IgD-negative memory B cell (primary cell): ENCODE measurements at regions not wholly inside any gene's neighbourhood (a gene's known extent, or its start where the extent isn't known, plus 50 kb on each side); places are given as distances from the start of the nearest gene placed in this dataset.

Source experiments
- H3K27ac Mint-ChIP-seq, 3 donors: one replicate each; pipeline ENCODE4 v1.8.0; 2020 to 2022; ENCODE audit warnings: mild to moderate bottlenecking in 3 of 3, mixed read lengths in 3 of 3, moderate library complexity in 1 of 3
- H3K27me3 Mint-ChIP-seq: one replicate; pipeline ENCODE4 v1.8.0; 2021; ENCODE audit warnings: mixed read lengths
- H3K36me3 Mint-ChIP-seq: one replicate; pipeline ENCODE4 v1.8.0; 2020; ENCODE audit warnings: mild to moderate bottlenecking, mixed read lengths
- H3K4me1 Mint-ChIP-seq, 3 donors: one replicate each; pipeline ENCODE4 v1.8.0; 2020 to 2022; ENCODE audit warnings: mixed read lengths in 3 of 3, mild to moderate bottlenecking in 1 of 3
- H3K4me3 Mint-ChIP-seq, 4 donors: one replicate each; pipeline ENCODE4 v1.8.0; 2020 to 2022; ENCODE audit warnings: mild to moderate bottlenecking in 4 of 4, mixed read lengths in 4 of 4, moderate library complexity in 3 of 4
- H3K9me3 Mint-ChIP-seq, 3 donors: one replicate each; pipeline ENCODE4 v1.8.0; 2020 to 2021; ENCODE audit warnings: mixed read lengths in 3 of 3, mild to moderate bottlenecking in 1 of 3

DNA sequence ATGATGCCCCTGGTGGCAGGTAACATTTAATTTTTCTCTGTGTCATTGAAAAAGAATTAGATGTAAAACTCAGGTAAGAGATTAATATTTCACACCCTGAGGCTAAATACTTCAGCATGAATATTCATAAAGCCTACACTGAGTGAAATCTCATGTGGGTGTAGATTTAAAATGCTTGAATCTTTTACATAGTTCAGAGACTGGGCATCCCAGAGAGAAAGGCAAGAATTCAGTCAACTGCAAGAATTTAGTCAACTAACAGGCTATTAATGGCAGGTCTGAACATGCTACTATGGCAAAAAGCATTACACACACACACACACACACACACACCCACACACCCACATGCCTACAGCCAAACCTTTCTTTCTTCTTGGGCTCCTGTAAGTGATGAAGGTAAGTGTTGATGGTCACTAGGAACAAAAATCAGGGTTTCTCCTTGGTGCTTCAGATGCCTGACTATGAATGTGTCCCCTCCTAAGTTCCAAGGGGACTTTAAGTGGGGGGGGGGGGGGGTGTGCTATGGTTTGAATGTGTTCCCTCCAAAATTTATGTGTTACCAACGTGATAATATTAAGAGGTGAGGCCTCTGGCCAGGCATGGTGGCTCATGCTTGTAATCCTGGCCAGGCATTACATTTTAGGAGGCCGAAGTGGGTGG, 63.7 kb upstream of the PSMD7 start:
- Mint-ChIP-seq H3K4me1 (no peaks in the 10 kb centered on the region), H3K27ac (no peak overlapping the region), H3K4me3 (no peak overlapping the region), H3K36me3 (no peaks in the 10 kb centered on the region), H3K27me3 (no peaks in the 10 kb centered on the region), H3K9me3 (no peaks in the 10 kb centered on the region)

DNA sequence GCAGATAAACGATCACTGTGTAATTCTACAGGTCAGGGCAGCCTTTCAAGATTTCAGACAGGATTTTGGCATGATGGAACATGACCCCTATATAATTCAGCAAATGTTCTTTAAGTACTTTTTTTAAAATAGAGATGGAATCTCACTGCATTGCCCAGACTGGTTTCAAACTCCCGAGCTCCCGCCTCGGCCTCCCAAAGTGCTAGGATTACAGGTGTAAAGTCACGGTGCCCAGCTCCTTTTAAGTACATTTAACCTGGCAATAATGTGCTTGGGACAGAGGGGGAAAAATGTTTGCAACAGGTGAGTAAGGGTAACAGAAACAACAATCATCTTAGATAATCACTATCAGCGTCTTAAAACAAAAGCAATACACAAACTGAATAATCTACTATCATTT, 66.5 kb upstream of the PSMD7 start:
- no peaks in the 10 kb centered on the region for H3K4me1 Mint-ChIP-seq
- H3K4me3 Mint-ChIP-seq: no peak overlapping the region
- H3K27me3 Mint-ChIP-seq: no peaks in the 10 kb centered on the region
- no peaks in the 10 kb centered on the region for H3K9me3 Mint-ChIP-seq
- no peak overlapping the region for H3K27ac Mint-ChIP-seq
- no peaks in the 10 kb centered on the region for H3K36me3 Mint-ChIP-seq

DNA sequence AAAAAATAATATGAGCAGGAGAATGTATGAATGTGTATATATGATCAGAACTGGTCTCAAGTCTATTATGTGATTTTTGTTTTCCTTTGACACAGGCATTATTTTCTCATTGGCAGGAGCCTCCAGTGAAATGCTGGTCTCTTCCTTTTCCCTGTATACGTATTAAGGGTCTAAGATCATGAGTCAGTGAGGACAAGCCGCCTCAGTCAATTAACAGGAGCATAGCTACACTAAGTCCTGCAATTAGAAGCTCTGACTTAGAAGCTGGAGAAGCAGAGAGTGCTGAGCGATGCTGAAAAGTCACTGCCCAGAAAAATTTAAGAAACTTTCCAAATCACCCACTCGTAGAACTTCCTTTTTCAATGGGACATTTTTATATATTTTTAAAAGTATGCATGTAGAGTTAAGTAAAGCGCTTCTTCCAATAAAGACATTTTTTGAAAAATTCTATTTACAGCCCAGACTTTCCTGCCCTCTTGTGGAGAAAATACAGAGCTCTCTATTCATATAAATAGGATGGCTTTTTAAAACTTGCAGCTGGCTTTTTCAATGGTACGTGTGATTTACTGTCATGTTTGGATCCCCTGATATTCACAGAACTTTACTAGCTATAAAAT, 70.2 kb upstream of the PSMD7 start:
- no peak overlapping the region for H3K4me3 Mint-ChIP-seq
- no peaks in the 10 kb centered on the region for H3K4me1 Mint-ChIP-seq
- no peak overlapping the region for H3K27ac Mint-ChIP-seq
- H3K27me3 Mint-ChIP-seq: no peaks in the 10 kb centered on the region
- H3K9me3 Mint-ChIP-seq: no peaks in the 10 kb centered on the region
- H3K36me3 Mint-ChIP-seq: no peaks in the 10 kb centered on the region

DNA sequence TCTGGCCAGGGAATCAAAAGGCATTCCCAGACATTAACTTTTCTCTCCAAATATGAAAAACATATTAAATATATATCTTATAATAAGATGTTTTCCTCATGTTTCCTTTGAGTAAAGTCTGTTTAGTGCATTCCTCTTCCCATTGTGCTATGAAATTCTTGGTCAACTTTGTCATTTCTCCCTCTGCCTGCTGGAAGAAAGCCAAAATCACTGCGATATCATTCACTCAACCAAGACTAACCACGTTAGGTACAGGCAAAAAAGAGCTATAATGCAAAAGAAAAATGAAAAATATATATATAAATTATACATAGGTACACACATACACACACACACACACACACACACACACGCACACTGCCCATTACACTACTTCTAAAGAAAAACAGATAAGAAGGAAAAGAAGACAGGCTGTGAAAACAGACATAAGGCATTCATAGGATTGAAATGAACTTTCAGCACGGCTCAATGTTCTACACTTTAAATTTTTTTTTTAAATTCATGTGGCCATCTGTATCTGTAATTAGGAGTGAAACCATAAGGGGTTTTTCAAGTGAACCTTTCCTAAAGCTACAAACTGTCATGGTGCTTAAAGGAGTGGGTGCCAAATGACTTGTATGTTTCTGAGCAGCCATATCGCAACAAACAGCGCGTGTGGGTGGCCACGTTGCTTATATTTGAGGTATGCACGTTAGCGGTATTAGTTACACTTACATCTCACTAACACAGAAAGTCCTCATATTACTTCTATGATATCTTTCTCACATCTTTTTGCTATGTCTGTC, 71.6 kb upstream of the PSMD7 start:
- no peak overlapping the region for H3K27ac Mint-ChIP-seq
- H3K4me3 Mint-ChIP-seq: no peak overlapping the region
- no peaks in the 10 kb centered on the region for H3K27me3 Mint-ChIP-seq
- H3K4me1 Mint-ChIP-seq: no peaks in the 10 kb centered on the region
- H3K9me3 Mint-ChIP-seq: no peaks in the 10 kb centered on the region
- H3K36me3 Mint-ChIP-seq: no peaks in the 10 kb centered on the region

DNA sequence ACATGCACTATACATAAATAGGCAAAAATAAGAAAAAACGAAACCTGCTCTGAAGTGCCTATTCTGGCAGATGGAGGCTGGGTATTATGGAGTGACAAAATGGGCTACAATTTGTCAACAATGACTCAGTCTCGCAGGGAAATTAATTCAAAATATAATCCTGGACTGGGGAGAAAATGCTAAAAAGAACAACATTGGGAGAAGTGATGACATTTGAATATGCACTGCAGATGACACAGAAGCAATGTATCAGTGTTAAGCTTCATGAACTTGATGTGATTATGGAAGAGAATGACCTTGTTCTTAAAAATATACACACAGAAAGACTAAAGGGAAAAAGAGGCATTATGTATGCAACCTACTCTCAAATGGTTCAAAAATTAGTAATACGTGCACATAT, 74.8 kb upstream of the PSMD7 start:
- no peak overlapping the region for H3K27ac Mint-ChIP-seq
- no peaks in the 10 kb centered on the region for H3K4me1 Mint-ChIP-seq
- H3K4me3 Mint-ChIP-seq: no peak overlapping the region
- H3K9me3 Mint-ChIP-seq: no peaks in the 10 kb centered on the region
- H3K27me3 Mint-ChIP-seq: no peaks in the 10 kb centered on the region
- no peaks in the 10 kb centered on the region for H3K36me3 Mint-ChIP-seq

DNA sequence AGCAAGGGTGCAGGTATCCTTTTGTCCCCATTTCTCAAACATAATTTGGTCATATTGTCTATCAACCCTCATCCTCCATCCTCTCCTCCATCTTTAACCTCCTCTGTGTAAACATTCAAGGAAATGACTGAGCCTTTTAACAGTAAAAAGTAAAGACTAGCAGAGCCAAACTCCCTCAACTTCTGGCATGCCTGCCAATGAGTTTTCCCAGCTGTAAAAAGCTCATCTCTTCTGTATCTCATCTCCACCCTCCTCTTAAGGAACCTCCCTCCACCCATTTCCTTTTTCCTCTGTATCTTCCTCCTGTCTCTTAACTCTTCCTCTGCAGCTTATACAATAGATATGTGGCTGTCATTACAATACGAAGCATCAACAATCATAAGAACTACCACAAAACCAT, 76.9 kb upstream of the PSMD7 start:
- peaks cover 1% of the 10 kb centered on the region for H3K27me3 Mint-ChIP-seq
- H3K9me3 Mint-ChIP-seq: peaks cover 0 to 2% (median 0%) of the 10 kb centered on the region in 3 donors
- no peaks in the 10 kb centered on the region for H3K4me1 Mint-ChIP-seq
- H3K27ac Mint-ChIP-seq: no peak overlapping the region
- H3K4me3 Mint-ChIP-seq: no peak overlapping the region
- no peaks in the 10 kb centered on the region for H3K36me3 Mint-ChIP-seq

DNA sequence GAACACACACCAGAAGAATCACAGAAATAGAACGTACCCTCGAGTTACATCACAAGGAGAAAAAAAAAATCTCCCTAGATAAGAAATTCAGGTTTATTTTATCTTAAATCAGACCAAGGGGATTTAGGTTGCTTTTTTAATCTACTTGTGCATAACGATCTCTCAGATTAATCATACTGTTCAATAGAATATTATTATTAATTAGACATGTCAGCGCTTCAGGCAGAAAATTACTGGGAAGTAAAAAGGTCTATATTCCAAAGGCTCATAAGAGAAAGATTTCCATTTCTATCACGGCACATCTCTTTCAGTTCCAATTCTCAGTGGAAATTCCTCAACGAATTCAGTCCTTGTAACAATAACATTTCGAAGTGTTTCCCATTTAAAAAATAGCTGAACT, 77.7 kb upstream of the PSMD7 start:
- Mint-ChIP-seq H3K4me3 (no peak overlapping the region), H3K27ac (no peak overlapping the region), H3K27me3 (peaks cover 1% of the 10 kb centered on the region), H3K4me1 (no peaks in the 10 kb centered on the region), H3K36me3 (no peaks in the 10 kb centered on the region), H3K9me3 (peaks cover 0 to 2% (median 1%) of the 10 kb centered on the region in 3 donors)

DNA sequence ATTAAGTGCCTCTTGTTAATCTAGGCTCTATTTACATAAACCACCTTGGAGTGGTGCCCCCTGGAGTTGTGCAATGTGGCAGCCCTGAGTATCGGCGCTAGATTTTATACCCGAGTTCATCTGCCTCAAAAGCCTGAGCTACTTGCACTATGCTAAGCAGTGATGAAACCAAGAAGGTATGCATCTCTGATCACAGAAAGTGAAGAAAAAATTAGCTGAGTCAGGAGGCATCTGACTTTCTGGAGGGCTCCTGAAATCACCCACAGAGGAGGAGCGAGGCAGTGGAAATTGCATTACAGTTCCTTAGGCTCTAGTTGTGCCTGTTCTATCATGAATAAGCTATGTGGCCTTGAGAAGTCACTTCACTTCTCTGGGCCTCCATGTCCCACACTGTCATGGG, 80.3 kb upstream of the PSMD7 start:
- Mint-ChIP-seq H3K27ac (peak overlapping the region in 1 of 3 donors; percentile 14), H3K4me3 (no peak overlapping the region), H3K36me3 (no peaks in the 10 kb centered on the region), H3K4me1 (no peaks in the 10 kb centered on the region), H3K27me3 (peaks cover 4% of the 10 kb centered on the region), H3K9me3 (peaks cover 0 to 2% (median 2%) of the 10 kb centered on the region in 3 donors)

DNA sequence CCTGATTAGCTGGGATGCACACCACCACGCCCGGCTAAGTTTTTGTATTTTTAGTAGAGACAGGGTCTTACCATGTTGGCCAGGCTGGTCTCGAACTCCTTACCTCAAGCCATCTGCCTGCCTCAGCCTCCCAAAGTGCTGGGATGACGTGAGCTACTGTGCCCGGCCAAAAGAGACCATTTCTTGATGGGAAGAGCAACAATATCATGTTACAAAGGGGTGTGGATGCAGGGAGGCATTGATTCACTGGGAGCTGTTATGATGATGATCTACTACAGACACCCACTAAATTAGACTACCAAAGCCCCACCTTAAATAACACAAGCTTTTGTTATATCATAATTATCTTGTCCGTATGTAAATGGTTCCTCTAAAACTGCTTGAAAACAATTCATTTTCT, 81.4 kb upstream of the PSMD7 start:
- H3K4me3 Mint-ChIP-seq: no peak overlapping the region
- no peak overlapping the region for H3K27ac Mint-ChIP-seq
- H3K27me3 Mint-ChIP-seq: peaks cover 4% of the 10 kb centered on the region
- no peaks in the 10 kb centered on the region for H3K4me1 Mint-ChIP-seq
- H3K36me3 Mint-ChIP-seq: no peaks in the 10 kb centered on the region
- peaks cover 0 to 2% (median 2%) of the 10 kb centered on the region in 3 donors for H3K9me3 Mint-ChIP-seq

DNA sequence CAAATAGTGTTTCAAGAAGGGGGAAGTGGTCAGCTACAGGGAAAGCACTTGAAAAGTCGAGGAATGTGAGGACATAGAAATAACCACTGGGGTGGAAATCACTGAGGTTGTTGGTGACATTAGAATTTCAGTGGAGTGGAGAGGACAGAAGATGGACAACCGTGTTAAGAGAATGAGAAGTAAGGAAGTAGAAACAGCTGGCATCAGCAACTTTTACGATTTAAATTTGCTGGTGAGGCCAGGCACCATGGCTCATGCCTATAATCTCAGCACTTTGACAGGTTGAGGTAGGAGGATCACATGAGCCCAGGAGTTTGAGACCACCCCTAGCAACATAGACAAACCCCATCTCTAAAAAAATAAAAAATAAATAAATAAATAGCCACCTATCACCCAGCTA, 83.2 kb upstream of the PSMD7 start:
- peaks cover 0 to 2% (median 2%) of the 10 kb centered on the region in 3 donors for H3K9me3 Mint-ChIP-seq
- peaks cover 4% of the 10 kb centered on the region for H3K27me3 Mint-ChIP-seq
- H3K36me3 Mint-ChIP-seq: no peaks in the 10 kb centered on the region

DNA sequence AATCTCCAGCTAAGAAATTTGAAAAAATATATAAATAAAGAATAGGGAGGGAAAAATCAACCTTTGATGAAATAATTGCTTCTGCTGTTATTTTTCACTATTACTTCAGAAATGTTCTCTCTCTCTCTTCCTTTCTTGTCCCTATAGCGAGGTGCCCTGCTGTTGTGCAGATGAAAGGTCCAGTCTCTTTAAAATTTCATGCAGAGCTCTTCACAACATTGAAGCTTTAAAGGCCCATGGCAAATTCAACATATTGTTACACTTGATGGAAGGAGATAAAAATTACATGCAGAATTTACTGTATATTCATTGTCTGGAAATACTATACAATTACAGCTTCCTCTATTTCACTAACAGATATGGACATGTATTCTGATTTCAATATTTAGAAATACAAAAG, 86.4 kb upstream of the PSMD7 start:
- Mint-ChIP-seq H3K27ac (no peak overlapping the region), H3K9me3 (peaks cover 0 to 2% (median 2%) of the 10 kb centered on the region in 3 donors), H3K4me1 (no peaks in the 10 kb centered on the region), H3K36me3 (no peaks in the 10 kb centered on the region), H3K4me3 (no peak overlapping the region), H3K27me3 (peaks cover 4% of the 10 kb centered on the region)

More for the DNA sequence above, 83.2 kb upstream of the PSMD7 start:
- no peaks in the 10 kb centered on the region for H3K4me1 Mint-ChIP-seq
- H3K4me3 Mint-ChIP-seq: no peak overlapping the region
- H3K27ac Mint-ChIP-seq: no peak overlapping the region

DNA sequence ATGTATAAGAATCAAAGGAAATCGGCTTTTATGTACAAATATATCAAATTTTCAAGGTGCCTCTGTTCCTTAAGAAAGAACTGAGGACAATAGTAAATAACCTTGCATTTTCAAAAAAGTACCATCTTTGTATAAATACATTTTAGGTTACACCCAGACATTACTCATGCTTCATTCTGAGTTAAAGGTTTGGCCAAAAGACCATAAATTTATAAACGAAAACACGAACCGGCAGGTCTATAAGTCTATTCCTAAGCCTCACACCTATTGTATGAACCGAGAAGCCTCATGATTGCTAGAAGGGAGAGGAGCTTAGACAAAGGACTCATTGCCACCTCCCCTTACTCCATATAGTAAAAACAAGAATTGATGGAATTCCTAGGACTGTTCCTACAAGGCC, 94.6 kb upstream of the PSMD7 start:
- Mint-ChIP-seq H3K27ac (no peak overlapping the region), H3K4me3 (no peak overlapping the region), H3K36me3 (peaks cover 1% of the 10 kb centered on the region), H3K4me1 (no peaks in the 10 kb centered on the region), H3K27me3 (no peaks in the 10 kb centered on the region), H3K9me3 (peaks cover 0 to 3% (median 0%) of the 10 kb centered on the region in 3 donors)

DNA sequence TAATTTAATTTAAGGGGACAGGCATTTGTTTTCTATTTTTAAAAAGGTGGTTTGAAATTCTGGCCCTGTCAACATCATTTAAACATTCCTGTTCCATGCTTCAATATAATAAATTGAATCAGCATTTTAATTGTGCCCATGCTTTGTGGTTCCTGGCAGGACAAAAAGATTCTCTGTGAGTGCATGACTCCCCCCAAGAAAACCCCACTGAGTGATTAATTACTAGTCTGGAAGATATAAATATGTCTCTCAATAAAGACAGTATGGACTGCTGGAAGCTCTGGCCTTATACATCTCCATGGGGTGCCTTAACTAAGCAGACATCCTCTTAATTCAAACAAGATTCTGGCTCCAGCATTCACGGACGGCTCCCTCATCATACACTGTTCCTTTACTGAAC, 95.0 kb upstream of the PSMD7 start:
- Mint-ChIP-seq H3K27ac (no peak overlapping the region), H3K4me3 (no peak overlapping the region), H3K36me3 (peaks cover 1% of the 10 kb centered on the region), H3K4me1 (no peaks in the 10 kb centered on the region), H3K9me3 (peaks cover 0 to 3% (median 0%) of the 10 kb centered on the region in 3 donors), H3K27me3 (no peaks in the 10 kb centered on the region)

DNA sequence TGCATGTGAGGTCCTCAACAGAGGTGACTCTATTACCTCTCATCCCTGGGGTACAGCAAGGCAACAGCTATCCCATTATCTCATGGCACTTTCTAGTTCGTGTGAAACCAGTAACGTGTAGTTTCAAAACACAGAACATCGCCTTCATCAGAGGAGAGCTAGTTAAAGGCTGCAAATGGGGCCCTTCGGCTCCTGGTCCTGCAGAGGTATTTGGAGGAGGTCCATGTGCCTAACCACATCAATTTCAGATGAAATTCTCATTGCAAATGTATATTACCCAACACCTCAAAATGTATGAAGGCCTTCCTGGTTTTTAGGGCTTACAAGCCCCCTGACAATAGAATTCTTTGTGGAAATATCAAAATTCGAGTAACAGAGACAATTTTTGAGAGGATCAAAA, 95.7 kb upstream of the PSMD7 start:
- Mint-ChIP-seq H3K27me3 (peaks cover 4% of the 10 kb centered on the region), H3K36me3 (peaks cover 1% of the 10 kb centered on the region), H3K9me3 (peaks cover 0 to 3% (median 0%) of the 10 kb centered on the region in 3 donors), H3K4me3 (no peak overlapping the region), H3K27ac (no peak overlapping the region), H3K4me1 (no peaks in the 10 kb centered on the region)

DNA sequence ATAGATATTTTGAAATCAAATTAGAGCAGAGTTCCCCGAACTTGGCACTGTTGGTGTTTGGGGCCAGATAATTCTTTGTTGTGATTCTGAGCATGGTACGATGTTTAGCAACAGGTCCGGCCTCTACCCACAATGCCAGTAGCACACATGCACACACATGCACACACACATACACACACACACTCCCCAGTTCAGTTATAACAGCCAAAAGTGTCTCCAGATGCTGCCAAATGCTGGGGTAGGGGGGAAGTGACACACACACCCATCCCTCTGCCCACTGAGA, 96.8 kb upstream of the PSMD7 start:
- Mint-ChIP-seq H3K4me3 (no peak overlapping the region), H3K27ac (no peak overlapping the region)

More for the DNA sequence above, 96.8 kb upstream of the PSMD7 start:
- Mint-ChIP-seq H3K4me1 (no peaks in the 10 kb centered on the region), H3K27me3 (peaks cover 4% of the 10 kb centered on the region), H3K36me3 (peaks cover 1% of the 10 kb centered on the region), H3K9me3 (peaks cover 0 to 3% (median 0%) of the 10 kb centered on the region in 3 donors)
